Loucy (cell line): ENCODE measurements at regions not wholly inside any gene's neighbourhood (a gene's known extent, or its start where the extent isn't known, plus 50 kb on each side); places are given as distances from the start of the nearest gene placed in this dataset.

Experiments used
- H2AFZ ChIP-seq: fragments of 200-600 bp; sonication (generic); 2 replicates; pipeline ENCODE4 v1.6.0; 2016; ENCODE audit warnings: antibody characterized with exemption, mild to moderate bottlenecking, low read length, moderate library complexity
- H3F3A ChIP-seq: fragments of 200-600 bp; 2 replicates; pipeline ENCODE4 v1.6.0; 2016; ENCODE audit warnings: antibody characterized with exemption, low read depth, mild to moderate bottlenecking
- H3K27me3 ChIP-seq: fragments of 200-600 bp; sonication (generic); 2 replicates; pipeline ENCODE4 v1.6.1; 2014; ENCODE audit warnings: low read length, mild to moderate bottlenecking; ENCODE audit not compliant: insufficient read depth, poor library complexity, severe bottlenecking
- H3K36me3 ChIP-seq: fragments of 200-600 bp; sonication (generic); 2 replicates; pipeline ENCODE4 v1.6.1; 2016; ENCODE audit warnings: low read length; ENCODE audit not compliant: insufficient read depth
- H3K4me1 ChIP-seq: fragments of 200-600 bp; sonication (generic); 2 replicates; pipeline ENCODE4 v1.5.1; 2014; ENCODE audit warnings: low read length, mild to moderate bottlenecking; ENCODE audit not compliant: insufficient read depth, poor library complexity, severe bottlenecking
- H3K4me2 ChIP-seq: fragments of 200-600 bp; sonication (generic); 2 replicates; pipeline ENCODE4 v1.6.0; 2014; ENCODE audit warnings: antibody characterized with exemption, low read length, low read depth, mild to moderate bottlenecking; ENCODE audit not compliant: poor library complexity, severe bottlenecking
- H3K4me3 ChIP-seq: fragments of 200-600 bp; sonication (generic); 2 replicates; pipeline ENCODE4 v1.5.1; 2014; ENCODE audit warnings: low read length, mild to moderate bottlenecking, mixed read lengths; ENCODE audit not compliant: poor library complexity, severe bottlenecking
- H3K79me2 ChIP-seq: fragments of 200-600 bp; sonication (generic); 2 replicates; pipeline ENCODE4 v1.6.1; 2014; ENCODE audit warnings: low read length; ENCODE audit not compliant: insufficient read depth
- H3K9ac ChIP-seq: fragments of 200-600 bp; sonication (generic); 2 replicates; pipeline ENCODE4 v1.6.0; 2014; ENCODE audit warnings: mild to moderate bottlenecking, low read depth, low read length, moderate library complexity; ENCODE audit not compliant: poor library complexity, severe bottlenecking
- H3K9me2 ChIP-seq: fragments of 200-600 bp; sonication (generic); replicated peaks from 2 replicates; pipeline ENCODE4 v1.6.1; 2016; ENCODE audit warnings: low read depth, low read length, mixed read lengths
- H3K9me3 ChIP-seq: fragments of 200-600 bp; sonication (generic); 2 replicates; pipeline ENCODE4 v1.6.1; 2014; ENCODE audit warnings: mild to moderate bottlenecking, antibody characterized with exemption, low read length, low read depth; ENCODE audit not compliant: insufficient read depth
- H4K20me1 ChIP-seq: fragments of 200-600 bp; sonication (generic); 2 replicates; pipeline ENCODE4 v1.6.0; 2014; ENCODE audit warnings: antibody characterized with exemption, low read length, mild to moderate bottlenecking; ENCODE audit not compliant: insufficient read depth, poor library complexity, severe bottlenecking
- CTCF ChIP-seq: fragments of 200-600 bp; sonication (generic); conservative IDR thresholded peaks from 2 replicates; pipeline ENCODE4 v1.5.1; 2014; ENCODE audit warnings: mild to moderate bottlenecking, antibody characterized with exemption, low read length
- EZH2phosphoT487 ChIP-seq: fragments of 200-600 bp; IDR thresholded peaks from 2 replicates; pipeline ENCODE4 v1.6.1; 2018; ENCODE audit warnings: antibody characterized with exemption, mild to moderate bottlenecking, moderate library complexity, borderline replicate concordance

DNA sequence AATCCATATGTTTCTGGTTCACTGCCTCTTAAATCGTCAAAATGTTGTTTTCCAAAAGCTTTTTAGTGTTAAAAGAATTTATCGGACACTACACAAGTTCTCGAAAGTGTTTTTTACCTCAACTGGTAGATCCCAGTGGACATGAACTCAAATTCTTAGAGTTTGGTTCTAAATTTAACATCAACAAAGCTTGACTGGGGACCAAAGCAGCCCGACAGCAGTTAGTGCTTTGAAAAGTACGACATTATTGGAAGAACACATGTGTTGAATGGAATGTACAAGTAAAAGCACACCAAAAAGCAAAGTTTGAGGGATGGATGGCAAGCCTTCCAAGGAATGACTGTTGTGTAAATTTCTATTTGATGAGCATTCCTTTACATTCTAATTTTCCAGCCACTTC lies 803.9 kb upstream of the POU3F3 start:
- Histone ChIP-seq H2AFZ (no peak overlapping the region), H4K20me1 (no peaks in the 10 kb centered on the region), H3K4me1 (no peaks in the 10 kb centered on the region), H3K36me3 (no peaks in the 10 kb centered on the region), H3K79me2 (no peaks in the 10 kb centered on the region), H3K9me2 (no peaks in the 10 kb centered on the region), H3K9me3 (no peaks in the 10 kb centered on the region), H3K27me3 (no peaks in the 10 kb centered on the region), H3K4me3 (no peak overlapping the region), H3F3A (no peaks in the 10 kb centered on the region), H3K4me2 (no peak overlapping the region), H3K9ac (no peak overlapping the region)
- TF ChIP-seq EZH2phosphoT487 = no peak
- no peak for TF ChIP-seq CTCF

DNA sequence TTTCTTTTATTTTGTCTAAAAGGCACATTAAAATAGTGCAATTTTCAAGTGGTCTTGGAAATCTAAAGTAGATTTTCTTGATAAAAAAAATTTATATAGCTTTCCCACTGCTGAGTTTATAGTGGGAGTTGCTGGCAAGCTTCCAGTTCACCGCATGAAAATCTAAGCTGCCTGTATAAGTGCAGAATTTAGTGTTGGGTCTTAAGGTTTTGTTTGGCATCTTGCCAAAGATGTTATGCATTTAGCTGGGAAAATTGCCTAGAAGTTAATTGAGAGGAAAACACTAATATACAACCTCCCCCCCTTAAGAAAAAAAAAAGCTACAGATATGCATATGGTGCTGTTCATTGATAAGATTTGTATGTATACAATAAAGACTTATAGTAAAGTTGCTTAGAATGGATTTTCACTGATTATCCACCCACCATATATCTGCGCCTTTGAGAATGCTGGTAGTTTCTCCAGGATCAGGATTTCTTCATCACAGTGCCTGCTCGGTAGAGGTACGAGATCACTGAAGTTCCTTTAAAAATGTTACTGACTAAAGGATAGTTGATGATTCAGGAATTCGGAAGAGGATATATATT lies 803.2 kb upstream of the POU3F3 start:
- no peak overlapping the region for H3K4me2 ChIP-seq
- no peaks in the 10 kb centered on the region for H3K36me3 ChIP-seq
- H3K79me2 ChIP-seq = no peaks in the 10 kb centered on the region
- no peak overlapping the region for H2AFZ ChIP-seq
- no peak for TF ChIP-seq CTCF
- TF ChIP-seq EZH2phosphoT487 = no peak
- no peaks in the 10 kb centered on the region for H4K20me1 ChIP-seq
- H3K27me3 ChIP-seq = no peaks in the 10 kb centered on the region
- no peak overlapping the region for H3K9ac ChIP-seq
- H3F3A ChIP-seq = no peaks in the 10 kb centered on the region
- no peak overlapping the region for H3K4me3 ChIP-seq
- no peaks in the 10 kb centered on the region for H3K9me2 ChIP-seq
- H3K9me3 ChIP-seq = no peaks in the 10 kb centered on the region
- no peaks in the 10 kb centered on the region for H3K4me1 ChIP-seq

- no peaks in the 10 kb centered on the region for H3K27me3 ChIP-seq
- no peaks in the 10 kb centered on the region for H3F3A ChIP-seq
- no peaks in the 10 kb centered on the region for H4K20me1 ChIP-seq
- no peak for TF ChIP-seq EZH2phosphoT487
- TF ChIP-seq CTCF = no peak
- no peak overlapping the region for H3K4me3 ChIP-seq
- H2AFZ ChIP-seq = no peak overlapping the region
- H3K9me3 ChIP-seq = no peaks in the 10 kb centered on the region
- no peak overlapping the region for H3K4me2 ChIP-seq
- H3K4me1 ChIP-seq = no peaks in the 10 kb centered on the region
- H3K9me2 ChIP-seq = no peaks in the 10 kb centered on the region
- no peak overlapping the region for H3K9ac ChIP-seq
- H3K36me3 ChIP-seq = no peaks in the 10 kb centered on the region
- no peaks in the 10 kb centered on the region for H3K79me2 ChIP-seq
These were observed 802.1 kb upstream of the POU3F3 start for GRCh38 chr2:104051766-104052165.
